Left hindlimb (tissue), 1 donor: ENCODE measurements at regions not wholly inside any gene's neighbourhood (a gene's known extent, or its start where the extent isn't known, plus 50 kb on each side); places are given as distances from the start of the nearest gene placed in this dataset.
"Not testable (repeated sequence)": the region's sequence is repeated elsewhere in the genome, so short reads cannot be mapped to it uniquely, and the experiment has no call there.

Source experiments
- DNase-seq: peaks from one replicate; pipeline ENCODE4 v3.0.0-alpha.2; 2018

- no peak for DNase-seq
These were observed 489.5 kb downstream of the KCNJ2 start for GRCh38 chr17:70658840-70659239.

GRCh38 chr17:70661342-70662222, 492.2 kb downstream of the KCNJ2 start:
- DNase-seq: no peak

- no peak for DNase-seq
These were observed 499.1 kb downstream of the KCNJ2 start for GRCh38 chr17:70668276-70668937.

GRCh38 chr17:70668938-70669778, 499.8 kb downstream of the KCNJ2 start:
- DNase-seq: no peak

GRCh38 chr17:70674061-70674460, 504.7 kb downstream of the KCNJ2 start:
- DNase-seq: no peak

GRCh38 chr17:70675070-70675590, 505.8 kb downstream of the KCNJ2 start:
- no peak for DNase-seq

GRCh38 chr17:70677783-70678647, 508.7 kb downstream of the KCNJ2 start:
- no peak for DNase-seq

- DNase-seq: no peak
These were observed 509.6 kb downstream of the KCNJ2 start for GRCh38 chr17:70678889-70679288.

- DNase-seq: no peak
These were observed 514.6 kb downstream of the KCNJ2 start for GRCh38 chr17:70683936-70684335.

- DNase-seq: no peak
These were observed 518.1 kb downstream of the KCNJ2 start for GRCh38 chr17:70687421-70687820.

- no peak for DNase-seq
These were observed 521.8 kb downstream of the KCNJ2 start for GRCh38 chr17:70691150-70691549.

GRCh38 chr17:70699408-70699807, 530.1 kb downstream of the KCNJ2 start:
- DNase-seq: no peak

- no peak for DNase-seq
These were observed 533.4 kb downstream of the KCNJ2 start for GRCh38 chr17:70702683-70703255.

- DNase-seq: no peak
These were observed 540.3 kb downstream of the KCNJ2 start for GRCh38 chr17:70709596-70709995.

GRCh38 chr17:70713694-70714093, 544.4 kb downstream of the KCNJ2 start:
- DNase-seq: no peak

GRCh38 chr17:70716551-70716950, 547.2 kb downstream of the KCNJ2 start:
- no peak for DNase-seq

GRCh38 chr17:70717042-70717441, 547.7 kb downstream of the KCNJ2 start:
- DNase-seq: no peak

GRCh38 chr17:70736375-70736957, 567.1 kb downstream of the KCNJ2 start:
- DNase-seq: no peak

GRCh38 chr17:70739065-70739464, 569.7 kb downstream of the KCNJ2 start:
- DNase-seq: no peak

- not testable (repeated sequence) for DNase-seq
These were observed 577.2 kb downstream of the KCNJ2 start for GRCh38 chr17:70746574-70746973.

- no peak for DNase-seq
These were observed 581.7 kb downstream of the KCNJ2 start for GRCh38 chr17:70750983-70751382.
